HEK293 (cell line): ENCODE measurements at regions not wholly inside any gene's neighbourhood (a gene's known extent, or its start where the extent isn't known, plus 50 kb on each side); places are given as distances from the start of the nearest gene placed in this dataset.

Experiments used
- CTCF ChIA-PET: fragments of 350-600 bp; formaldehyde crosslinking; extraction: SDS; loops from one replicate; lab custom pipeline; 2021; ENCODE audit warnings: antibody characterized with exemption; lab: Yijun Ruan, JAX
- POLR2A ChIA-PET: fragments of 300-600 bp; formaldehyde crosslinking; extraction: SDS; loops from one replicate; lab custom pipeline; 2020; ENCODE audit warnings: antibody characterized with exemption, inconsistent platforms; lab: Yijun Ruan, JAX
- H3K27ac ChIP-seq: fragments of 200-500 bp; sonication (Bioruptor generic); 2 replicates; pipeline ENCODE4 v1.5.1; 2014; ENCODE audit warnings: low read depth, low read length, control low read depth, inconsistent platforms; ENCODE audit errors: extremely low read depth
- H3K36me3 ChIP-seq, 2 experiments: fragments of 200-500 bp in 1 of 2; sonication (Bioruptor generic) in 1 of 2; 1 replicate in 1 of 2; 2 replicates in 1 of 2; pipeline ENCODE4 v1.5.1; 2014 to 2017; ENCODE audit warnings: inconsistent platforms in 2 of 2, low read length in 2 of 2; ENCODE audit not compliant: control insufficient read depth in 2 of 2, insufficient read depth in 1 of 2
- H3K4me1 ChIP-seq: fragments of 200-500 bp; sonication (Bioruptor generic); 2 replicates; pipeline ENCODE4 v1.5.1; 2014; ENCODE audit warnings: mild to moderate bottlenecking, low read length, inconsistent platforms; ENCODE audit not compliant: control insufficient read depth, insufficient read depth
- H3K4me3 ChIP-seq: 2 replicates; pipeline ENCODE4 v1.5.1; 2011; ENCODE audit warnings: low read depth, mild to moderate bottlenecking, control low read depth, low read length, moderate library complexity
- H3K9me3 ChIP-seq: fragments of 200-500 bp; sonication (Bioruptor generic); 2 replicates; pipeline ENCODE4 v1.5.1; 2014; ENCODE audit warnings: low read depth, low read length, inconsistent platforms; ENCODE audit not compliant: control insufficient read depth, insufficient read depth
- GLI4 ChIP-seq: fragments of 450-650 bp; formaldehyde crosslinking; IDR thresholded peaks from 2 replicates; pipeline ENCODE4 v1.5.1; 2016; ENCODE audit warnings: missing biosample characterization, missing genetic modification characterization
- HOXD13 ChIP-seq: sonication (generic); formaldehyde crosslinking; IDR thresholded peaks from 2 replicates; pipeline ENCODE4 v1.8.0; 2022; ENCODE audit warnings: missing genetic modification reagents, borderline replicate concordance
- TCF7L2 ChIP-seq: IDR thresholded peaks from 2 replicates; pipeline ENCODE4 v1.6.1; 2011; ENCODE audit warnings: low read depth, mild to moderate bottlenecking, inconsistent platforms, low read length, moderate library complexity, borderline replicate concordance
- ZNF174 ChIP-seq: fragments of 450-650 bp; formaldehyde crosslinking; IDR thresholded peaks from 2 replicates; pipeline ENCODE4 v1.5.0; 2017; ENCODE audit warnings: missing biosample characterization, mild to moderate bottlenecking, missing genetic modification characterization
- ZNF274 ChIP-seq, 2 experiments: fragments of 200-500 bp in 1 of 2; fragments of 450-650 bp in 1 of 2; sonication (Bioruptor generic) in 1 of 2; formaldehyde crosslinking in 1 of 2; IDR thresholded peaks; 2 replicates each; pipeline versions ENCODE4 v1.5.1 to v1.6.1; 2014 to 2016; ENCODE audit warnings: borderline replicate concordance in 1 of 2, inconsistent platforms in 1 of 2, low read length in 1 of 2, missing biosample characterization in 1 of 2, missing genetic modification characterization in 1 of 2
- ZNF302 ChIP-seq: fragments of 450-650 bp; formaldehyde crosslinking; IDR thresholded peaks from 2 replicates; pipeline ENCODE4 v1.5.1; 2016; ENCODE audit warnings: missing biosample characterization, missing genetic modification characterization, low read depth
- ZNF571 ChIP-seq: fragments of 450-650 bp; formaldehyde crosslinking; IDR thresholded peaks from 2 replicates; pipeline ENCODE4 v1.5.0; 2017; ENCODE audit warnings: missing biosample characterization, missing genetic modification characterization
- ZNF830 ChIP-seq: fragments of 450-650 bp; IDR thresholded peaks from 2 replicates; pipeline ENCODE4 v1.5.0; 2018; ENCODE audit warnings: missing biosample characterization, missing genetic modification characterization, low read depth, mild to moderate bottlenecking, moderate library complexity
- TF ChIP-seq, protein P1 (sequence below): fragments of 450-650 bp; formaldehyde crosslinking; IDR thresholded peaks from 2 replicates; pipeline ENCODE4 v1.5.1; 2016; ENCODE audit warnings: missing biosample characterization, missing genetic modification characterization, low read depth
- TF ChIP-seq, protein P2 (sequence below): fragments of 450-650 bp; formaldehyde crosslinking; IDR thresholded peaks from 2 replicates; pipeline ENCODE4 v1.5.1; 2016; ENCODE audit warnings: missing biosample characterization, missing genetic modification characterization
- TF ChIP-seq, protein P3 (sequence below): fragments of 450-650 bp; formaldehyde crosslinking; conservative IDR thresholded peaks from 2 replicates; pipeline ENCODE4 v1.5.1; 2016; ENCODE audit warnings: low read depth, missing biosample characterization, missing genetic modification characterization
- TF ChIP-seq, protein P4 (sequence below): fragments of 450-650 bp; IDR thresholded peaks from 2 replicates; pipeline ENCODE4 v1.5.1; 2018; ENCODE audit warnings: missing biosample characterization, missing genetic modification characterization
- TF ChIP-seq, protein P5 (sequence below): fragments of 450-650 bp; formaldehyde crosslinking; IDR thresholded peaks from 2 replicates; pipeline ENCODE4 v1.5.1; 2016; ENCODE audit warnings: missing biosample characterization, missing genetic modification characterization, borderline replicate concordance

DNA sequence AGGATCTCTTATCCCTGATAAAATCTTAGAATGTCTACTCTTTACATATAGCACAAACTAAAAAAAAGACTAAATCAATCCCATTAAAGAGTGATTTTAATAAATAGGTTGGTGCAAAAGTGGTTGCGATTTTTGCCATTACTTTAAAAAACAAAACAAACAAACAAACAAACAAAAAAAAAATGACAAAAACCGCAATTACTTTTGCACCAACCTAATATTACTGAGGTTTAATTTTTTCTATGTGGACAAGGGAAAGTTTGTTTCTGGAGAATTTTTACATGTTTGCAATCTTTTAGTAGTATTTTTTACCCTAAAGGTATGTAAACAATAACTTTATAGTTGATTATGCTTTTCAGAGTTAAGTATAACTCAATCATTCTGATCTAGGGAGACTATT is 119.7 kb upstream of the ADAMTS5 start:
- POLR2A ChIA-PET, result no interaction called here
- Histone ChIP-seq H3K4me1 (no peaks in the 10 kb centered on the region), H3K4me3 (no peak overlapping the region), H3K27ac (no peak overlapping the region), H3K36me3 (no peaks in the 10 kb centered on the region)
- CTCF ChIA-PET, result no interaction called here
- TF ChIP-seq ZNF174 (no peak), ZNF274 (IDR thresholded peaks at IDR 0.05; ENCODE audit: low read length) (no peak), ZNF274 (tag by site-specific recombination; IDR thresholded peaks at IDR 0.05; ENCODE audit: borderline replicate concordance) (no peak), HOXD13 (no peak)
- TF ChIP-seq, protein P1, sequence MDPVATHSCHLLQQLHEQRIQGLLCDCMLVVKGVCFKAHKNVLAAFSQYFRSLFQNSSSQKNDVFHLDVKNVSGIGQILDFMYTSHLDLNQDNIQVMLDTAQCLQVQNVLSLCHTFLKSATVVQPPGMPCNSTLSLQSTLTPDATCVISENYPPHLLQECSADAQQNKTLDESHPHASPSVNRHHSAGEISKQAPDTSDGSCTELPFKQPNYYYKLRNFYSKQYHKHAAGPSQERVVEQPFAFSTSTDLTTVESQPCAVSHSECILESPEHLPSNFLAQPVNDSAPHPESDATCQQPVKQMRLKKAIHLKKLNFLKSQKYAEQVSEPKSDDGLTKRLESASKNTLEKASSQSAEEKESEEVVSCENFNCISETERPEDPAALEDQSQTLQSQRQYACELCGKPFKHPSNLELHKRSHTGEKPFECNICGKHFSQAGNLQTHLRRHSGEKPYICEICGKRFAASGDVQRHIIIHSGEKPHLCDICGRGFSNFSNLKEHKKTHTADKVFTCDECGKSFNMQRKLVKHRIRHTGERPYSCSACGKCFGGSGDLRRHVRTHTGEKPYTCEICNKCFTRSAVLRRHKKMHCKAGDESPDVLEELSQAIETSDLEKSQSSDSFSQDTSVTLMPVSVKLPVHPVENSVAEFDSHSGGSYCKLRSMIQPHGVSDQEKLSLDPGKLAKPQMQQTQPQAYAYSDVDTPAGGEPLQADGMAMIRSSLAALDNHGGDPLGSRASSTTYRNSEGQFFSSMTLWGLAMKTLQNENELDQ (tag by site-specific recombination), result no peak
- TF ChIP-seq, all 188 proteins: peak for 0
- H3K9me3 ChIP-seq, result no peaks in the 10 kb centered on the region

DNA sequence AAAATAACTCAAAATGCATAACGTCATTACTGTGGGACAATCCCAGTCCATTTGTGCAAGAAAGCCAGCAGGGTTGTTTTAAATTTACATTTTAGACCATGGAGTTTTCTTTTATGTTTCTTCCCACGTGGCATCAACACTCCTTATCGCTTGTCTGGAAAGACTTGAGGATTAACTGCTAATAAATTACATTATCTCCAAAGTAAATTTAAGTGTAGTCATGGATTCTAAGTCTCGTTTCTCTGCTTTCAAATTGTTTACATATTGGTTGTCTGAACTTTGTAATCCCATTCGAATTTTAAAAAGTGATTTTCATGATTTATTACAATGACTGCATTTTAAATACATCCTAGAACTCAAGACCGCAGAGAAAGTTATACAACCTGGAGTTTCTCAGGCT is 119.3 kb upstream of the ADAMTS5 start:
- TF ChIP-seq TCF7L2 (0 out of 2 replicates have a peak, but pooled peaks have one; percentile 35), ZNF274 (IDR thresholded peaks at IDR 0.05; ENCODE audit: low read length) (no peak), ZNF274 (tag by site-specific recombination; IDR thresholded peaks at IDR 0.05; ENCODE audit: borderline replicate concordance) (no peak), ZNF302 (tag by site-specific recombination) (no peak)
- TF ChIP-seq, protein P2, sequence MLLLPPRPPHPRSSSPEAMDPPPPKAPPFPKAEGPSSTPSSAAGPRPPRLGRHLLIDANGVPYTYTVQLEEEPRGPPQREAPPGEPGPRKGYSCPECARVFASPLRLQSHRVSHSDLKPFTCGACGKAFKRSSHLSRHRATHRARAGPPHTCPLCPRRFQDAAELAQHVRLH, result no peak
- TF ChIP-seq, protein P3, sequence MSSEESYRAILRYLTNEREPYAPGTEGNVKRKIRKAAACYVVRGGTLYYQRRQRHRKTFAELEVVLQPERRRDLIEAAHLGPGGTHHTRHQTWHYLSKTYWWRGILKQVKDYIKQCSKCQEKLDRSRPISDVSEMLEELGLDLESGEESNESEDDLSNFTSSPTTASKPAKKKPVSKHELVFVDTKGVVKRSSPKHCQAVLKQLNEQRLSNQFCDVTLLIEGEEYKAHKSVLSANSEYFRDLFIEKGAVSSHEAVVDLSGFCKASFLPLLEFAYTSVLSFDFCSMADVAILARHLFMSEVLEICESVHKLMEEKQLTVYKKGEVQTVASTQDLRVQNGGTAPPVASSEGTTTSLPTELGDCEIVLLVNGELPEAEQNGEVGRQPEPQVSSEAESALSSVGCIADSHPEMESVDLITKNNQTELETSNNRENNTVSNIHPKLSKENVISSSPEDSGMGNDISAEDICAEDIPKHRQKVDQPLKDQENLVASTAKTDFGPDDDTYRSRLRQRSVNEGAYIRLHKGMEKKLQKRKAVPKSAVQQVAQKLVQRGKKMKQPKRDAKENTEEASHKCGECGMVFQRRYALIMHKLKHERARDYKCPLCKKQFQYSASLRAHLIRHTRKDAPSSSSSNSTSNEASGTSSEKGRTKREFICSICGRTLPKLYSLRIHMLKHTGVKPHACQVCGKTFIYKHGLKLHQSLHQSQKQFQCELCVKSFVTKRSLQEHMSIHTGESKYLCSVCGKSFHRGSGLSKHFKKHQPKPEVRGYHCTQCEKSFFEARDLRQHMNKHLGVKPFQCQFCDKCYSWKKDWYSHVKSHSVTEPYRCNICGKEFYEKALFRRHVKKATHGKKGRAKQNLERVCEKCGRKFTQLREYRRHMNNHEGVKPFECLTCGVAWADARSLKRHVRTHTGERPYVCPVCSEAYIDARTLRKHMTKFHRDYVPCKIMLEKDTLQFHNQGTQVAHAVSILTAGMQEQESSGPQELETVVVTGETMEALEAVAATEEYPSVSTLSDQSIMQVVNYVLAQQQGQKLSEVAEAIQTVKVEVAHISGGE (tag by site-specific recombination), result no peak
- POLR2A ChIA-PET, result no interaction called here
- no peaks in the 10 kb centered on the region for H3K36me3 ChIP-seq
- no peak overlapping the region for H3K27ac ChIP-seq
- CTCF ChIA-PET, result no interaction called here
- no peak overlapping the region for H3K4me3 ChIP-seq
- no peaks in the 10 kb centered on the region for H3K4me1 ChIP-seq
- H3K9me3 ChIP-seq, result no peaks in the 10 kb centered on the region

DNA sequence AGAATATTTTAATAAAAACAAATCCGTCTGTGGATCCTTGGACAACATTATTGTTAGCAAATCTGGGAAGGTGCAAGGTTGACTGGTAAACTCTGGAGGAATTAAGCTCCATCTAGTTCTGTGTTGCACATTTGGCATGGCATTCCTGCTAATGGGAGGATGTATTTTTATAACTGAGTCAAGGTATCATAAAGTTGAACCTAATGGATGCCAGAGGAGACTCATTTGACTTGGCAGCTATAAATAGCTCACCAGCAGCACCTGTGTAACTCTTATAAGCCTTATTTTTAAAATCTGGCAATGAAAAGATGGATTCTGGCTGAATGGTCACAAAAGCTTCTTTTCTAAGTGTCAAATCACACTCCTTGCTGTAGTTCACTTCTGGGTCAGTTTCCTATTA is 118.5 kb upstream of the ADAMTS5 start:
- H3K36me3 ChIP-seq, result no peaks in the 10 kb centered on the region
- H3K4me1 ChIP-seq, result no peaks in the 10 kb centered on the region; the same call in 1 of the 2 replicates
- POLR2A ChIA-PET, result interaction anchor here (0.7 kb wide), 2 partner anchors 514 to 632 kb away, joined by 3 read pairs; no protein-coding TSS in a partner anchor
- no peak for TF ChIP-seq ZNF571 (tag by site-specific recombination)
- no peak for TF ChIP-seq ZNF830 (tag by site-specific recombination)
- TF ChIP-seq, protein P4, sequence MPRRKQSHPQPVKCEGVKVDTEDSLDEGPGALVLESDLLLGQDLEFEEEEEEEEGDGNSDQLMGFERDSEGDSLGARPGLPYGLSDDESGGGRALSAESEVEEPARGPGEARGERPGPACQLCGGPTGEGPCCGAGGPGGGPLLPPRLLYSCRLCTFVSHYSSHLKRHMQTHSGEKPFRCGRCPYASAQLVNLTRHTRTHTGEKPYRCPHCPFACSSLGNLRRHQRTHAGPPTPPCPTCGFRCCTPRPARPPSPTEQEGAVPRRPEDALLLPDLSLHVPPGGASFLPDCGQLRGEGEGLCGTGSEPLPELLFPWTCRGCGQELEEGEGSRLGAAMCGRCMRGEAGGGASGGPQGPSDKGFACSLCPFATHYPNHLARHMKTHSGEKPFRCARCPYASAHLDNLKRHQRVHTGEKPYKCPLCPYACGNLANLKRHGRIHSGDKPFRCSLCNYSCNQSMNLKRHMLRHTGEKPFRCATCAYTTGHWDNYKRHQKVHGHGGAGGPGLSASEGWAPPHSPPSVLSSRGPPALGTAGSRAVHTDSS, result no peak
- TF ChIP-seq, protein P5, sequence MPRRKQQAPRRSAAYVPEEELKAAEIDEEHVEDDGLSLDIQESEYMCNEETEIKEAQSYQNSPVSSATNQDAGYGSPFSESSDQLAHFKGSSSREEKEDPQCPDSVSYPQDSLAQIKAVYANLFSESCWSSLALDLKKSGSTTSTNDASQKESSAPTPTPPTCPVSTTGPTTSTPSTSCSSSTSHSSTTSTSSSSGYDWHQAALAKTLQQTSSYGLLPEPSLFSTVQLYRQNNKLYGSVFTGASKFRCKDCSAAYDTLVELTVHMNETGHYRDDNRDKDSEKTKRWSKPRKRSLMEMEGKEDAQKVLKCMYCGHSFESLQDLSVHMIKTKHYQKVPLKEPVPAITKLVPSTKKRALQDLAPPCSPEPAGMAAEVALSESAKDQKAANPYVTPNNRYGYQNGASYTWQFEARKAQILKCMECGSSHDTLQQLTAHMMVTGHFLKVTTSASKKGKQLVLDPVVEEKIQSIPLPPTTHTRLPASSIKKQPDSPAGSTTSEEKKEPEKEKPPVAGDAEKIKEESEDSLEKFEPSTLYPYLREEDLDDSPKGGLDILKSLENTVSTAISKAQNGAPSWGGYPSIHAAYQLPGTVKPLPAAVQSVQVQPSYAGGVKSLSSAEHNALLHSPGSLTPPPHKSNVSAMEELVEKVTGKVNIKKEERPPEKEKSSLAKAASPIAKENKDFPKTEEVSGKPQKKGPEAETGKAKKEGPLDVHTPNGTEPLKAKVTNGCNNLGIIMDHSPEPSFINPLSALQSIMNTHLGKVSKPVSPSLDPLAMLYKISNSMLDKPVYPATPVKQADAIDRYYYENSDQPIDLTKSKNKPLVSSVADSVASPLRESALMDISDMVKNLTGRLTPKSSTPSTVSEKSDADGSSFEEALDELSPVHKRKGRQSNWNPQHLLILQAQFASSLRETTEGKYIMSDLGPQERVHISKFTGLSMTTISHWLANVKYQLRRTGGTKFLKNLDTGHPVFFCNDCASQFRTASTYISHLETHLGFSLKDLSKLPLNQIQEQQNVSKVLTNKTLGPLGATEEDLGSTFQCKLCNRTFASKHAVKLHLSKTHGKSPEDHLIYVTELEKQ (tag by site-specific recombination), result no peak
- TF ChIP-seq, protein P2, result no peak
- no peak for TF ChIP-seq GLI4
- TF ChIP-seq, all 188 proteins: peak for 0
- H3K27ac ChIP-seq, result no peak overlapping the region
- CTCF ChIA-PET, result interaction anchor here (1.0 kb wide), 1 partner anchor 241 kb away, joined by 3 read pairs; no protein-coding TSS in a partner anchor
- no peaks in the 10 kb centered on the region for H3K9me3 ChIP-seq
- H3K4me3 ChIP-seq, result no peak overlapping the region
